K562 (cell line): ENCODE measurements at regions not wholly inside any gene's neighbourhood (a gene's known extent, or its start where the extent isn't known, plus 50 kb on each side); places are given as distances from the start of the nearest gene placed in this dataset.

ENCODE experiments used
- CCAR2 ChIP-seq: fragments of 200-400 bp; formaldehyde crosslinking; IDR thresholded peaks from 2 replicates; pipeline ENCODE4 v1.6.1; 2017; ENCODE audit warnings: mild to moderate bottlenecking, low read depth, low read length
- CTCF ChIP-seq, 3 experiments: IDR thresholded peaks in 2 of 3; conservative IDR thresholded peaks in 1 of 3; 2 replicates each; pipeline ENCODE4 v1.5.1; 2011 to 2012; ENCODE audit warnings: low read length in 3 of 3, mild to moderate bottlenecking in 3 of 3, control low read depth in 2 of 3, improper control_type of control experiment in 1 of 3, inconsistent platforms in 1 of 3, low read depth in 1 of 3, mixed read lengths in 1 of 3, moderate library complexity in 1 of 3; ENCODE audit not compliant: insufficient read depth in 2 of 3
- HINFP ChIP-seq: fragments of 450-650 bp; conservative IDR thresholded peaks from 2 replicates; pipeline ENCODE4 v1.6.1; 2016; ENCODE audit warnings: missing genetic modification characterization, low read depth, mild to moderate bottlenecking, control low read depth, missing compliant biosample characterization
- KAT8 ChIP-seq: fragments of 450-650 bp; IDR thresholded peaks from 2 replicates; pipeline ENCODE4 v1.6.1; 2016; ENCODE audit warnings: low read depth, mild to moderate bottlenecking
- MAZ ChIP-seq, 2 experiments: fragments of 450-650 bp in 1 of 2; sonication (generic) in 1 of 2; formaldehyde crosslinking; IDR thresholded peaks in 1 of 2; conservative IDR thresholded peaks in 1 of 2; 2 replicates each; pipeline versions ENCODE4 v1.4.0 to v1.5.0; 2020; ENCODE audit warnings: mild to moderate bottlenecking in 1 of 2, missing genetic modification reagents in 1 of 2
- SMARCE1 ChIP-seq: fragments of 450-650 bp; IDR thresholded peaks from 2 replicates; pipeline ENCODE4 v1.7.1; 2016; ENCODE audit warnings: mild to moderate bottlenecking
- YY1 ChIP-seq, 3 experiments: IDR thresholded peaks; 2 replicates each; pipeline ENCODE4 v1.6.1; 2011; ENCODE audit warnings: low read length in 2 of 3, mild to moderate bottlenecking in 2 of 3, moderate library complexity in 2 of 3, borderline replicate concordance in 1 of 3, control low read depth in 1 of 3, low read depth in 1 of 3; ENCODE audit not compliant: insufficient read depth in 3 of 3, insufficient replicate concordance in 2 of 3, control insufficient read depth in 1 of 3, insufficient read length in 1 of 3; ENCODE audit errors: extremely low read depth in 1 of 3
- ZBED1 ChIP-seq: IDR thresholded peaks from 2 replicates; pipeline ENCODE4 v1.6.1; 2014
- ZNF785 ChIP-seq: fragments of 250-450 bp; sonication (Bioruptor Pico); IDR thresholded peaks from 2 replicates; pipeline ENCODE4 v1.4.0; 2020; ENCODE audit warnings: mild to moderate bottlenecking

DNA sequence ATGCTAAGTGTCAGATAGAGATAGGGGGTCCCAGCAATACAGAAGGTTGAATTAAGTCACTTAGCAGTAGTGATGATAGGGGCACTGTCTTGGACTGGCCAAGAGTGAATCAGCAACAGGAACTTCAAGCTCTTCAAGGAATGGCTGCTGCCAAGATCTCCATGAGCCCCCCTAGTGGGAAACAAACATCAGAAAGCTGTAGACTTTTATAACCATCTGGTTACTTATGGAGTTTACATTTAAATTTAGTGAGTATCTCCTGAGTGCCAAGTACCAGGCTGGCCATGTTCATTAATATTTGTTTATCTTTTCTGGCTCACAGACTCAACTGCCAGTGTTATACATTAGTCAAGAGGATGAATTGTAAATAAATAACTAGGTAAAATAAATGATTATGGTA lies 327.3 kb downstream of the TTLL7 start:
- TF ChIP-seq KAT8 = no peak
- no peak for TF ChIP-seq SMARCE1
- no peak for TF ChIP-seq ZBED1
- no peak for TF ChIP-seq CTCF (IDR thresholded peaks at IDR 0.05 in 2 of 3, conservative IDR thresholded peaks at IDR 0.05 in 1 of 3; ENCODE audit: insufficient read depth in 2 of 3, low read depth in 1 of 3, low read length in 3 of 3)
- no peak for TF ChIP-seq MAZ (CRISPR knock-in tag; conservative IDR thresholded peaks at IDR 0.05 in 1 of 2, IDR thresholded peaks at IDR 0.05 in 1 of 2)
- no peak for TF ChIP-seq YY1 (IDR thresholded peaks at IDR 0.05; ENCODE audit: borderline replicate concordance in 1 of 3, control insufficient read depth in 1 of 3, extremely low read depth in 1 of 3, insufficient read depth in 3 of 3, insufficient read length in 1 of 3, insufficient replicate concordance in 2 of 3, low read depth in 1 of 3, low read length in 2 of 3)
- no peak for TF ChIP-seq ZNF785 (CRISPR knock-in tag)
- no peak for TF ChIP-seq CCAR2
- no peak for TF ChIP-seq HINFP (tag)
